HCT116 (cell line): ENCODE measurements at regions not wholly inside any gene's neighbourhood (a gene's known extent, or its start where the extent isn't known, plus 50 kb on each side); places are given as distances from the start of the nearest gene placed in this dataset.

ENCODE experiments used
- ATAC-seq: fragments of 200-7000 bp; cut with Tn5 transposase; 2 replicates; pipeline ENCODE4 v1.9.1; 2020; ENCODE audit warnings: mild to moderate bottlenecking, moderate library complexity
- BruUV-seq: library from RNA; stranded (reverse); fragments of 400-500 nt; replicated peaks from 2 replicates; lab custom pipeline; 2021; lab: Mats Ljungman, UMichigan
- CTCF ChIA-PET: fragments of 300-600 bp; sonication (Branson Sonifier 250); formaldehyde crosslinking; loops from one replicate; lab custom pipeline; 2021; ENCODE audit warnings: antibody characterized with exemption; lab: Charles Lee
- POLR2A ChIA-PET: fragments of 300-600, 350-600 bp; sonication (Branson Sonifier 250); formaldehyde crosslinking; loops from one replicate; lab custom pipeline; 2021; ENCODE audit warnings: antibody characterized with exemption; lab: Charles Lee
- RAD21 ChIA-PET, 2 experiments: fragments of 300-600 bp; sonication (Branson Sonifier 250); formaldehyde crosslinking; loops; one replicate each; lab custom pipeline; 2023; ENCODE audit warnings: low total read pairs in 2 of 2; ENCODE audit not compliant: uncharacterized antibody in 2 of 2, unreplicated experiment in 2 of 2, low non-redundant PET in 1 of 2; lab: Charles Lee
- DNase-seq: peaks from one replicate; pipeline ENCODE4 v3.0.0-alpha.2; 2010; ENCODE audit warnings: low read depth, low spot score
- H2AFZ ChIP-seq: fragments of 200-600 bp; shearing (Covaris generic), sonication (generic); 2 replicates; pipeline ENCODE4 v1.6.1; 2017; ENCODE audit warnings: low read depth, mixed run types, mixed read lengths, antibody characterized with exemption, low read length; ENCODE audit not compliant: poor library complexity, severe bottlenecking
- H3K27ac ChIP-seq: 2 replicates; pipeline ENCODE4 v1.5.1; 2012; ENCODE audit warnings: low read depth, low read length
- H3K27me3 ChIP-seq: fragments of 200-600 bp; sonication (generic); 2 replicates; pipeline ENCODE4 v1.6.1; 2016; ENCODE audit warnings: mixed run types, low read length, mixed read lengths; ENCODE audit not compliant: insufficient read depth
- H3K36me3 ChIP-seq, 2 experiments: fragments of 200-500 bp in 1 of 2; fragments of 200-600 bp in 1 of 2; sonication (Bioruptor generic) in 1 of 2; sonication (generic) in 1 of 2; 2 replicates each; pipeline versions ENCODE4 v1.5.1 to v1.6.1; 2014 to 2016; ENCODE audit warnings: low read length in 2 of 2, inconsistent platforms in 1 of 2, mixed read lengths in 1 of 2, mixed run types in 1 of 2; ENCODE audit not compliant: insufficient read depth in 2 of 2, control insufficient read depth in 1 of 2
- H3K4me1 ChIP-seq, 2 experiments: fragments of 200-600 bp in 1 of 2; sonication (generic) in 1 of 2; 2 replicates each; pipeline versions ENCODE4 v1.5.1 to v1.6.1; 2012 to 2017; ENCODE audit warnings: low read length in 2 of 2, inconsistent platforms in 1 of 2, mild to moderate bottlenecking in 1 of 2, mixed read lengths in 1 of 2, mixed run types in 1 of 2, moderate library complexity in 1 of 2; ENCODE audit not compliant: insufficient read depth in 2 of 2, control insufficient read depth in 1 of 2
- H3K4me2 ChIP-seq: fragments of 200-600 bp; sonication (generic); 2 replicates; pipeline ENCODE4 v1.6.1; 2017; ENCODE audit warnings: mixed run types, low read length, mixed read lengths
- H3K4me3 ChIP-seq, 2 experiments: fragments of 200-600 bp in 1 of 2; sonication (generic) in 1 of 2; replicated peaks in 1 of 2; 2 replicates each; pipeline ENCODE4 v1.5.1; 2011 to 2016; ENCODE audit warnings: low read length in 2 of 2, control low read depth in 1 of 2, low read depth in 1 of 2, mild to moderate bottlenecking in 1 of 2, mixed read lengths in 1 of 2, mixed run types in 1 of 2
- H3K79me2 ChIP-seq: fragments of 200-600 bp; sonication (generic); 2 replicates; pipeline ENCODE4 v1.6.1; 2017; ENCODE audit warnings: mild to moderate bottlenecking, mixed run types, low read length, moderate library complexity, mixed read lengths; ENCODE audit not compliant: insufficient read depth
- H3K9ac ChIP-seq: fragments of 200-600 bp; sonication (generic); 2 replicates; pipeline ENCODE4 v1.6.1; 2016; ENCODE audit warnings: low read length, mixed read lengths
- H3K9me2 ChIP-seq: fragments of 200-600 bp; sonication (generic), shearing (Covaris generic); 2 replicates; pipeline ENCODE4 v1.6.1; 2017; ENCODE audit warnings: mixed run types, mild to moderate bottlenecking, moderate library complexity; ENCODE audit not compliant: insufficient read depth
- H3K9me3 ChIP-seq, 2 experiments: fragments of 200-500 bp in 1 of 2; fragments of 200-600 bp in 1 of 2; sonication (Bioruptor generic) in 1 of 2; sonication (generic) in 1 of 2; 2 replicates each; pipeline ENCODE4 v1.6.1; 2014 to 2017; ENCODE audit warnings: low read length in 2 of 2, mixed read lengths in 2 of 2, inconsistent platforms in 1 of 2, low read depth in 1 of 2, mild to moderate bottlenecking in 1 of 2, mixed run types in 1 of 2, moderate library complexity in 1 of 2; ENCODE audit not compliant: control insufficient read depth in 1 of 2, insufficient read depth in 1 of 2
- H4K20me1 ChIP-seq: fragments of 200-600 bp; sonication (generic), shearing (Covaris generic); 2 replicates; pipeline ENCODE4 v1.6.1; 2017; ENCODE audit warnings: mixed run types, mild to moderate bottlenecking, moderate library complexity; ENCODE audit not compliant: insufficient read depth
- CEBPB ChIP-seq: IDR thresholded peaks from 2 replicates; pipeline ENCODE4 v1.6.1; 2012; ENCODE audit warnings: low read depth
- YY1 ChIP-seq: IDR thresholded peaks from 2 replicates; pipeline ENCODE4 v1.6.1; 2011; ENCODE audit warnings: low read length, low read depth, moderate library complexity, mild to moderate bottlenecking; ENCODE audit not compliant: insufficient replicate concordance; ENCODE audit errors: extremely low read depth
- ZFX ChIP-seq: fragments of 450-650 bp; IDR thresholded peaks from 2 replicates; pipeline ENCODE4 v1.6.1; 2017
- intact Hi-C: fragments of 100-400 bp; cut with micrococcal nuclease; formaldehyde crosslinking; loops from 2 replicates; pipeline ENCODE4 v1.10.0; 2022
- TF ChIP-seq, protein P1 (sequence below), 3 experiments: fragments of 200-600 bp in 1 of 3; sonication (generic) in 1 of 3; IDR thresholded peaks in 2 of 3; conservative IDR thresholded peaks in 1 of 3; 2 replicates each; pipeline ENCODE4 v1.5.1; 2012 to 2017; ENCODE audit warnings: low read depth in 2 of 3, low read length in 2 of 3, antibody characterized with exemption in 1 of 3, borderline replicate concordance in 1 of 3, control low read depth in 1 of 3, mild to moderate bottlenecking in 1 of 3, mixed read lengths in 1 of 3, mixed run types in 1 of 3, moderate library complexity in 1 of 3; ENCODE audit not compliant: insufficient read depth in 1 of 3
- TF ChIP-seq, protein P2 (sequence below): IDR thresholded peaks from 2 replicates; pipeline ENCODE4 v1.6.1; 2011; ENCODE audit warnings: mild to moderate bottlenecking, low read length, moderate library complexity; ENCODE audit not compliant: insufficient replicate concordance; ENCODE audit errors: extremely low read depth

GRCh38 chr12:82015623-82016347 is 256.6 kb upstream of the PPFIA2 start:
- Histone ChIP-seq H3K36me3 (no peaks in the 10 kb centered on the region), H3K27ac (no peak overlapping the region), H3K9me2 (no peaks in the 10 kb centered on the region), H3K27me3 (no peaks in the 10 kb centered on the region), H3K4me2 (no peak overlapping the region), H2AFZ (no peak overlapping the region), H3K79me2 (no peaks in the 10 kb centered on the region), H3K9ac (no peak overlapping the region), H3K4me1 (no peaks in the 10 kb centered on the region), H3K4me3 (no peak overlapping the region)
- intact Hi-C loops: no loop called here
- BruUV-seq: no TSS peak
- DNase-seq (no peak), ATAC-seq (no peak)
- POLR2A ChIA-PET: no interaction called here
- RAD21 ChIA-PET: no interaction called here
- CTCF ChIA-PET: no interaction called here
- no peak for TF ChIP-seq ZFX
- no peak for TF ChIP-seq YY1
- TF ChIP-seq, protein P1, sequence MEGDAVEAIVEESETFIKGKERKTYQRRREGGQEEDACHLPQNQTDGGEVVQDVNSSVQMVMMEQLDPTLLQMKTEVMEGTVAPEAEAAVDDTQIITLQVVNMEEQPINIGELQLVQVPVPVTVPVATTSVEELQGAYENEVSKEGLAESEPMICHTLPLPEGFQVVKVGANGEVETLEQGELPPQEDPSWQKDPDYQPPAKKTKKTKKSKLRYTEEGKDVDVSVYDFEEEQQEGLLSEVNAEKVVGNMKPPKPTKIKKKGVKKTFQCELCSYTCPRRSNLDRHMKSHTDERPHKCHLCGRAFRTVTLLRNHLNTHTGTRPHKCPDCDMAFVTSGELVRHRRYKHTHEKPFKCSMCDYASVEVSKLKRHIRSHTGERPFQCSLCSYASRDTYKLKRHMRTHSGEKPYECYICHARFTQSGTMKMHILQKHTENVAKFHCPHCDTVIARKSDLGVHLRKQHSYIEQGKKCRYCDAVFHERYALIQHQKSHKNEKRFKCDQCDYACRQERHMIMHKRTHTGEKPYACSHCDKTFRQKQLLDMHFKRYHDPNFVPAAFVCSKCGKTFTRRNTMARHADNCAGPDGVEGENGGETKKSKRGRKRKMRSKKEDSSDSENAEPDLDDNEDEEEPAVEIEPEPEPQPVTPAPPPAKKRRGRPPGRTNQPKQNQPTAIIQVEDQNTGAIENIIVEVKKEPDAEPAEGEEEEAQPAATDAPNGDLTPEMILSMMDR (IDR thresholded peaks at IDR 0.05 in 2 of 3, conservative IDR thresholded peaks at IDR 0.05 in 1 of 3; ENCODE audit: borderline replicate concordance in 1 of 3, insufficient read depth in 1 of 3, low read depth in 2 of 3, low read length in 2 of 3): no peak
- TF ChIP-seq, protein P2, sequence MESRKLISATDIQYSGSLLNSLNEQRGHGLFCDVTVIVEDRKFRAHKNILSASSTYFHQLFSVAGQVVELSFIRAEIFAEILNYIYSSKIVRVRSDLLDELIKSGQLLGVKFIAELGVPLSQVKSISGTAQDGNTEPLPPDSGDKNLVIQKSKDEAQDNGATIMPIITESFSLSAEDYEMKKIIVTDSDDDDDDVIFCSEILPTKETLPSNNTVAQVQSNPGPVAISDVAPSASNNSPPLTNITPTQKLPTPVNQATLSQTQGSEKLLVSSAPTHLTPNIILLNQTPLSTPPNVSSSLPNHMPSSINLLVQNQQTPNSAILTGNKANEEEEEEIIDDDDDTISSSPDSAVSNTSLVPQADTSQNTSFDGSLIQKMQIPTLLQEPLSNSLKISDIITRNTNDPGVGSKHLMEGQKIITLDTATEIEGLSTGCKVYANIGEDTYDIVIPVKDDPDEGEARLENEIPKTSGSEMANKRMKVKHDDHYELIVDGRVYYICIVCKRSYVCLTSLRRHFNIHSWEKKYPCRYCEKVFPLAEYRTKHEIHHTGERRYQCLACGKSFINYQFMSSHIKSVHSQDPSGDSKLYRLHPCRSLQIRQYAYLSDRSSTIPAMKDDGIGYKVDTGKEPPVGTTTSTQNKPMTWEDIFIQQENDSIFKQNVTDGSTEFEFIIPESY: no peak
- TF ChIP-seq CEBPB: no peak
- TF ChIP-seq, all 23 proteins: peak for 0
- Histone ChIP-seq H4K20me1 (no peaks in the 10 kb centered on the region), H3K9me3 (no peaks in the 10 kb centered on the region)
